ENCODE measurements at regions not wholly inside any gene's neighbourhood (a gene's known extent, or its start where the extent isn't known, plus 50 kb on each side); places are given as distances from the start of the nearest gene placed in this dataset.

DNA sequence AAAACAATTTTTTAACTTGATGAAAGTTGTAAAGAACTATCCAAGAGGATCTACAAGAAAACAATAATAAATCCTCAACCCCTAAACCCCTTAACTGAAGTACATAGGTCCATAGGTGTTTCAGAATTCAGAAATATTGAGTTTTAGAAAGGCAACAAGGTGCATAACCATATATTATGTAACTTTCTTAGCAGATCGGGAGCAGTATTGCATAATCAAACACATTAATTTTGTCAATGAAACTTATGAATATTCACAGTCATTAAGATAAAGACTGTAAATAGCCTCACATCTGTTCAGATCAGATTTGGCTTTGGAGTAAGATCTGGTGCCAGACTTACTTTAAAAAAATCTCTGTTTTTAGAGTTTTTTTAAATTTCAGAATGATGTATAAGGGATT, 647.1 kb upstream of the FLRT2 start:
- no peak for TF ChIP-seq SP1 (IDR thresholded peaks at IDR 0.05)
- no peak for TF ChIP-seq BHLHE40 (IDR thresholded peaks at IDR 0.05; ENCODE audit: borderline replicate concordance)
